ENCODE measurements at regions not wholly inside any gene's neighbourhood (a gene's known extent, or its start where the extent isn't known, plus 50 kb on each side); places are given as distances from the start of the nearest gene placed in this dataset.

DNA sequence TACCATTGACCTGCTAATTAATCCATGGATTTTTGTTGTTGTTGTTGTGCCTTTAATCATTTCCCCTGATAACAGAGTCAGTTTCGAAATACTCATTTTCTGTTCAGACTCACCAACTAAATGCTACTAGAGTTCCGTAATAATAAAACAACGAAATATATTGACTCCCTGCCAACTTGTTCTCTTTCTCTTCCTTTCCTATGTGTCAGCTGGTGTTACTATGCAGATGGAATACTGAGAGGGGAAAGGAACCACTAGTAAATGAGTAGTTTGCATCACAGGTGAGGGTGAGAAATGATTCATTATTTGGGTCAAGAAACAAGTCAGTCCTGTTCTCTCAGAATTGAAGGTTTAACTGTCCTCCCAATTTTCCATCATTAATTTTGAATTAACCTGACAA, 1027.3 kb downstream of the TUSC7 start:
- TF ChIP-seq, protein P1, sequence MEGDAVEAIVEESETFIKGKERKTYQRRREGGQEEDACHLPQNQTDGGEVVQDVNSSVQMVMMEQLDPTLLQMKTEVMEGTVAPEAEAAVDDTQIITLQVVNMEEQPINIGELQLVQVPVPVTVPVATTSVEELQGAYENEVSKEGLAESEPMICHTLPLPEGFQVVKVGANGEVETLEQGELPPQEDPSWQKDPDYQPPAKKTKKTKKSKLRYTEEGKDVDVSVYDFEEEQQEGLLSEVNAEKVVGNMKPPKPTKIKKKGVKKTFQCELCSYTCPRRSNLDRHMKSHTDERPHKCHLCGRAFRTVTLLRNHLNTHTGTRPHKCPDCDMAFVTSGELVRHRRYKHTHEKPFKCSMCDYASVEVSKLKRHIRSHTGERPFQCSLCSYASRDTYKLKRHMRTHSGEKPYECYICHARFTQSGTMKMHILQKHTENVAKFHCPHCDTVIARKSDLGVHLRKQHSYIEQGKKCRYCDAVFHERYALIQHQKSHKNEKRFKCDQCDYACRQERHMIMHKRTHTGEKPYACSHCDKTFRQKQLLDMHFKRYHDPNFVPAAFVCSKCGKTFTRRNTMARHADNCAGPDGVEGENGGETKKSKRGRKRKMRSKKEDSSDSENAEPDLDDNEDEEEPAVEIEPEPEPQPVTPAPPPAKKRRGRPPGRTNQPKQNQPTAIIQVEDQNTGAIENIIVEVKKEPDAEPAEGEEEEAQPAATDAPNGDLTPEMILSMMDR (IDR thresholded peaks at IDR 0.05) = no peak
- TF ChIP-seq POLR2A (IDR thresholded peaks at IDR 0.05) = no peak

Measured in Peyer's patch (tissue), 4 donors.